ENCODE measurements at regions not wholly inside any gene's neighbourhood (a gene's known extent, or its start where the extent isn't known, plus 50 kb on each side); places are given as distances from the start of the nearest gene placed in this dataset.
"Not testable (repeated sequence)": the region's sequence is repeated elsewhere in the genome, so short reads cannot be mapped to it uniquely, and the experiment has no call there.

DNA sequence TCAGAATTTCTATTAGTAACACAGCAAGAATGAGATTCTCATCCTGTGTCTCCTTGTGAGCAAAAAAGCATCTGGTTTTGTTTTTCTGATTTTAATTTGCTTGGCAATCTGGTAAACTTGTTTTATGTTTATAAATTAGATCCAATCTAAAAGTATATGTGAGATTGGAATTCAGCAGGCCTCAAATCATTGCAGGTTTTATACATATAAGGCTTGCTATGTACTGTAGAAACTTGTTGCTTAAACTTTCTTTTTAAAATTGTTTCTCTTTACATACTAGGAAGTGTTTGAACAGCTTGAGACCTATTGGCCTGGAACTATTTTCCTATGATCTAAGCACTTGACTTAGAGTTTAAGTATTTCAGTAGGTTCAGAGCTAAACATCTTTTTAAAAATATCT lies 1037.8 kb downstream of the NR2F1-AS1 start:
- Histone ChIP-seq H3K36me3 (no peaks in the 10 kb centered on the region), H3K9me3 (no peaks in the 10 kb centered on the region), H3K27ac (no peak overlapping the region), H3K27me3 (no peaks in the 10 kb centered on the region), H3K4me3 (no peak overlapping the region), H3K4me1 (no peaks in the 10 kb centered on the region)
- DNase-seq = no peak
- intact Hi-C loops (cut with DNase I) = no loop called here
- TF ChIP-seq, protein P1, sequence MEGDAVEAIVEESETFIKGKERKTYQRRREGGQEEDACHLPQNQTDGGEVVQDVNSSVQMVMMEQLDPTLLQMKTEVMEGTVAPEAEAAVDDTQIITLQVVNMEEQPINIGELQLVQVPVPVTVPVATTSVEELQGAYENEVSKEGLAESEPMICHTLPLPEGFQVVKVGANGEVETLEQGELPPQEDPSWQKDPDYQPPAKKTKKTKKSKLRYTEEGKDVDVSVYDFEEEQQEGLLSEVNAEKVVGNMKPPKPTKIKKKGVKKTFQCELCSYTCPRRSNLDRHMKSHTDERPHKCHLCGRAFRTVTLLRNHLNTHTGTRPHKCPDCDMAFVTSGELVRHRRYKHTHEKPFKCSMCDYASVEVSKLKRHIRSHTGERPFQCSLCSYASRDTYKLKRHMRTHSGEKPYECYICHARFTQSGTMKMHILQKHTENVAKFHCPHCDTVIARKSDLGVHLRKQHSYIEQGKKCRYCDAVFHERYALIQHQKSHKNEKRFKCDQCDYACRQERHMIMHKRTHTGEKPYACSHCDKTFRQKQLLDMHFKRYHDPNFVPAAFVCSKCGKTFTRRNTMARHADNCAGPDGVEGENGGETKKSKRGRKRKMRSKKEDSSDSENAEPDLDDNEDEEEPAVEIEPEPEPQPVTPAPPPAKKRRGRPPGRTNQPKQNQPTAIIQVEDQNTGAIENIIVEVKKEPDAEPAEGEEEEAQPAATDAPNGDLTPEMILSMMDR (IDR thresholded peaks at IDR 0.05) = no peak
- no peak for TF ChIP-seq POLR2A (IDR thresholded peaks at IDR 0.05)

DNA sequence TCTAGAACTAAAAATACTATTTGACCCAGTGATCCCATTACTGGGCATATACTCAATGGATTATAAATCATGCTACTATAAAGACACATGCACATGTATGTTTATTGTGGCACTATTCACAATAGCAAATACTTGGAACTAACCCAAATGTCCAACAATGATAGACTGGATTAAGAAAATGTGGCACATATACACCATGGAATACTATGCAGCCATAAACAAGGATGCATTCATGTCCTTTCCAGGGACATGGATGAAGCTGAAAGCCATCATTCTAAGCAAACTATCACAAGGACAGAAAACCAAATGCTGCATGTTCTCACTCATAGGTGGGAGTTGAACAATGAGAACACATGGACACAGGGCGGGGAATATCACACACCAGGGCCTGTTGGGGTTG lies 1039.0 kb downstream of the NR2F1-AS1 start:
- H3K27me3 ChIP-seq; H3K4me1 ChIP-seq; DNase-seq; intact Hi-C loops (cut with DNase I); H3K36me3 ChIP-seq; H3K9me3 ChIP-seq; H3K27ac ChIP-seq; H3K4me3 ChIP-seq: not testable (repeated sequence)
- 64 to 78% methylated on average over 1 of the region's 1 CpG for WGBS, 2 donors

DNA sequence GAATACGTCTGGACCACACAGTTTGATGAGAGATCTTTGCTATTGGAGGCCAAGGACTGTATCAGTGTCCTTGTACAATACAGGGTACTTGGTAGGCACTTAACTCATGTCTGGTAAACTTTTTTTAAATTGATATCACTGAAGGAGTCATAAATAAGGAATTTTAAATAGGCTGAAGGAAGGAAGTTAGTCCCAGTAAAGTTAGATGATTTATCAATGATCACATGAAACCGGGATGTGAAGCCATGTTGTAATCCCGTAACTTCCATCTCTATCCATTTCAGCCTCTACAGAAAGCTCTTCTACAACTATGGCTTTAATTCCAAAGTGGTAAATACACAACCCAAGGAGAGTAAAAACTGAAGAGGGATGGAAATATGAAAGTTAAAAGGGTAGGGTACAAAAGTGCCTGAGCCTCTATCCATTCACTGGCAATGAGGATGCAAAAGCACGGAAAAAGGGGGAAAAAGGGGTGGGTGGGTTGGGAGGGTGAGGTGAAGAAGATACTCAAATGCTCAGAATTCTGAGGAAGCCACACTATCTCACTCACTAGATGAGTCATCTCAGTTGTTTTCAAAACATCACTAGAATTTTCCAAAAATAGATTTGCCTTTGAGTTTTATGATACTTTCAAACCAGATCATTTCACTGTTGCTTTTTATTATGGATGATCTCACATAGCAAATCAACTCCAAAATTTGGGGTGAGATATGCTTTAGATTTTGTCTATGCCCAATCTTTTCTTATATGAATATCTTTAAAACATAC lies 1053.5 kb downstream of the NR2F1-AS1 start:
- no peaks in the 10 kb centered on the region for H3K36me3 ChIP-seq
- WGBS, 2 donors = 69 to 72% methylated on average over 4 of the region's 4 CpGs
- intact Hi-C loops (cut with DNase I) = no loop called here
- no peak overlapping the region for H3K4me3 ChIP-seq
- H3K27me3 ChIP-seq = no peaks in the 10 kb centered on the region
- no peak overlapping the region for H3K27ac ChIP-seq
- H3K4me1 ChIP-seq = no peaks in the 10 kb centered on the region
- DNase-seq = no peak
- H3K9me3 ChIP-seq = no peaks in the 10 kb centered on the region
- TF ChIP-seq POLR2A (IDR thresholded peaks at IDR 0.05) = no peak
- TF ChIP-seq, protein P1 (IDR thresholded peaks at IDR 0.05) = no peak

DNA sequence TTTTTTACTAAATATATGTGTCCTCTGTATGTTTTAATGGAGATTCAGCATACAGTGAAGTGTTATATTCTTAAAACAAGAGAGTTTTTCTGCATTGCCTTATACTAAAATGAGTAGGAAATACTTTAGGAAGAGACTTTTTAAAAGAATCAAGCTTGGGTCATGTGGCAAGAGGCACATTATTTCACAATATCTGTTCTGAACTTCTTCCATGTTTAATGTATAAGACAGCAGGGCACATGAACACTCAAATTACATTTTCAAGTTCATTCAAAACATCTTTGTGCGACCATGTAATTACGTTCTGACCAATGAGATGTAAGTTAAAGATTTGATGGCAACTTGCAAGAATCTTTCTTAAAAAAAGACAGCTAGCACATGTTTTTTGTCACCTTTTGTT lies 1055.9 kb downstream of the NR2F1-AS1 start:
- no peaks in the 10 kb centered on the region for H3K4me1 ChIP-seq
- DNase-seq = no peak
- no peaks in the 10 kb centered on the region for H3K27me3 ChIP-seq
- no peak overlapping the region for H3K4me3 ChIP-seq
- TF ChIP-seq, protein P1 (IDR thresholded peaks at IDR 0.05) = no peak
- TF ChIP-seq POLR2A (IDR thresholded peaks at IDR 0.05) = no peak
- no peaks in the 10 kb centered on the region for H3K9me3 ChIP-seq
- 81 to 96% methylated on average over 2 of the region's 2 CpGs for WGBS, 2 donors
- H3K27ac ChIP-seq = no peak overlapping the region
- no peaks in the 10 kb centered on the region for H3K36me3 ChIP-seq
- intact Hi-C loops (cut with DNase I) = no loop called here

DNA sequence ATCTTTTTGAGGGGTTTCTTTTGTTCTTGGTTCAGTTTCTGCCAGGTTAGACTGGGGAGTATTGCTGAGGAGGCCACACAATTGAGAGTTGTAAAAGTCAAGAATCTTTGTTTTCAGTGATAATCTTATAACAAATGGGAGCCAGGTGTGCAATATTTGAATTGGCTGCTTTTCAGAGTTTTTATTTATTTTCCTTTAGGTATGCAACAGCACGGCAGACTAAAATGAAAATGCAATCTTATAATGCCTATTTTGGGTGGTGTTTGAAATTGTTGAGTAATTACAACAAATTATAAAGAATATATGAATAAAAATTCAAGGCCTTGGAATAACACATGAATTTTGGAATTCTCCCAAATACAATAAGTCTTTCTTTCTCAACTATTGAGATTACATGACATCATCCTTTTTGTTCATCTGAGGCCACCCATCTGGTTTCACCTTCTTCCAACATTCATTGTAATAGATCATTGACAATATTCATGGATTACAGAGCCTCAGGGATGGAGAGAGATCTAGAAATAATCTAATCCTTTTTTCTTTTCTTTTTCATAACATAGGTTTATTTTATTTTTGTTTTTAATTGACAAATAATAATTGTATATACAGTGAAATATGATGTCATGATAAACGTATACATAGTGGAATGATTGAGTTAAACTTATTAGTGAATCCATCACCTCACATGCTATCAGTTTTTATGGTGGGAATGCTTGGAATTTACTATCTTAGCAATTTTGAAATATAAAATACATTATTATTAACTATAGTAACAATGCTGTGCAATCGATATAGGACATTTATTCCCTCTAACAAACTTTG lies 1061.0 kb downstream of the NR2F1-AS1 start:
- WGBS, 2 donors = 45 to 62% methylated on average over 3 of the region's 3 CpGs
- DNase-seq = no peak
- TF ChIP-seq, protein P1 (IDR thresholded peaks at IDR 0.05) = no peak
- no peak for TF ChIP-seq POLR2A (IDR thresholded peaks at IDR 0.05)
- H3K4me1 ChIP-seq = no peaks in the 10 kb centered on the region
- no peaks in the 10 kb centered on the region for H3K36me3 ChIP-seq
- no peak overlapping the region for H3K4me3 ChIP-seq
- intact Hi-C loops (cut with DNase I) = no loop called here
- no peaks in the 10 kb centered on the region for H3K27me3 ChIP-seq
- H3K9me3 ChIP-seq = no peaks in the 10 kb centered on the region
- H3K27ac ChIP-seq = no peak overlapping the region
